ENCODE measurements at regions not wholly inside any gene's neighbourhood (a gene's known extent, or its start where the extent isn't known, plus 50 kb on each side); places are given as distances from the start of the nearest gene placed in this dataset.

DNA sequence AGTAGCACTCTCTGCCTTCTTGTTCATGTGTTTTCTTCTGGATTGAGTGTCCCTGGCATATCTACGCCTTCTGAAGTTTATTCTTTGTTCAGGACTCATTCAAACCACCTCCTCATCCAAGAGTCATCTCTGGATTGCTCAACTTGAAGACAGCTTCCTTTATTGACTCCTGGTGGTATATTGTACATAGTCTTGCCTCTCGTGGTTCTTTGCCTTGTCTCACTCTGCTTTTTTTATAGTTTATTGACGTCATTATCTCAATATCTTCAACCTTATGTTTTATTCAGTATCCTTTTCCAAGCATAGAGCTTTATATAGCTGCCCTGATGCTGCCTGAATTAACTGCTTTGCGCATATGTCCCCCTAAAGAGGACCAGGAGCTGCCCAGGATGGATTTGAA, 161.7 kb downstream of the INSIG2 start:
- TF ChIP-seq CTCF (IDR thresholded peaks at IDR 0.05 in 4 of 5, conservative IDR thresholded peaks at IDR 0.05 in 1 of 5): no peak
- TF ChIP-seq POLR2A (IDR thresholded peaks at IDR 0.05): no peak
